GM19452 (cell line): ENCODE measurements at regions not wholly inside any gene's neighbourhood (a gene's known extent, or its start where the extent isn't known, plus 50 kb on each side); places are given as distances from the start of the nearest gene placed in this dataset.
"Not testable (repeated sequence)": the region's sequence is repeated elsewhere in the genome, so short reads cannot be mapped to it uniquely, and the experiment has no call there.

ENCODE experiments used
- ATAC-seq: cut with Tn5 transposase; IDR thresholded peaks from one replicate; pipeline ENCODE4 v1.9.1; 2021; ENCODE audit not compliant: unreplicated experiment

DNA sequence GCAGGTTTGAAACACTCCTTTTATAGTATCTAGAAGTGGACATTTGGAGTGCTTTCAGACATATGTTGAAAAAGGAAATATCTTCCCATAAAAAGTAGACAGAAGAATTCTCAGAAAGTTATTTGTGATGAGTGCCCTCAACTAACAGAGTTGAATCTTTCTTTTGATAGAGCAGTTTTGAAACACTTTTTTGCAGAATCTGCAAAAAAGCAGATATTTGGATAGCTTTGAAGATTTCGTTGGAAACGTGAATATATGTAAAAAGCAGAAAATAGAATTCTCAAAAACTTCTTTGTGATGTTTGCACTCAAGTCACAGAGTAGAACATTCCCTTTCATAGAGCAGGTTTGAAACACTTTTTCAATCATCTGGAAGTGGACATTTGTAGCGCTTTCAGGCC, 676.4 kb upstream of the ZNF337 start:
- ATAC-seq, result not testable (repeated sequence)

DNA sequence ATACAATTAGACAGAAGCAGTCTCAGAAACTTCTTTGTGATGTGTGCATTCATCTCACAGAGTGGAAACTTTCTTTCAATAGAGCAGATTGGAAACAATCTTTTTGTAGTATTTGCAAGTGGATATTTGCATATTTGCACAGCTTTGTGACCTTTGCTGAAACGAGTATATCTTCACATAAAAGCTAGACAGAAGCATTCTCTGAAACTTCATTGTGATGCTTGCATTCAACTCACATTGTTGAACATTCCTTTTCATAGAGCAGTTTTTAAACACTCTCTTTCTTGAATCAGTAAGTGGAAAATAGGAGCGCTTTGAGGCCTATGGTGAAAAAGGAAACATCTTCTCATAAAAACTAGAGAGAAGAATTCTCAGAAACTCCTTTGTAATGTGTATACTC, 657.9 kb upstream of the ZNF337 start:
- no peak for ATAC-seq

GRCh38 chr20:26347396-26347795, 650.7 kb upstream of the ZNF337 start:
- ATAC-seq, result no peak

- ATAC-seq, result not testable (repeated sequence)
These were observed 643.9 kb upstream of the ZNF337 start for GRCh38 chr20:26340460-26341065.

- no peak for ATAC-seq
These were observed 627.5 kb upstream of the ZNF337 start for GRCh38 chr20:26324177-26324576.

DNA sequence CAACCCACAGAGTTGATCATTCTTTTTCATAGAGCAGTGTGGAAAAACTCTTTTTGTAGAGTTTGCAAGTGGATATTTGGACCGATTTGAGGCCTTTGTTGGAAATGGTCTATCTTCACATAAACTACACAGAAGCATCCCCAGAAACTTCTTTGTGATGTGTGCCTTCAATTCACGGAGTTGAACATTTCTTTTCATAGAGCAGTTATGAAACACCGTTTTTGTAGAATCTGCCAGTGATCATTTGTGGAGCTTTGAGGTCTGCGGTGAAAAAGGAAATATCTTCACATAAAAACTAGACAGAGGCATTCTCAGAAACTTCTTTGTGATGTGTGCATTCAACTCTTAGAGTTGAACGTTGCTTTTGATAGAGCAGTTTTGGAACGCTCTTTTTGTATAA, 618.4 kb upstream of the ZNF337 start:
- no peak for ATAC-seq

- ATAC-seq, result not testable (repeated sequence)
These were observed 613.1 kb upstream of the ZNF337 start for GRCh38 chr20:26309720-26310119.

DNA sequence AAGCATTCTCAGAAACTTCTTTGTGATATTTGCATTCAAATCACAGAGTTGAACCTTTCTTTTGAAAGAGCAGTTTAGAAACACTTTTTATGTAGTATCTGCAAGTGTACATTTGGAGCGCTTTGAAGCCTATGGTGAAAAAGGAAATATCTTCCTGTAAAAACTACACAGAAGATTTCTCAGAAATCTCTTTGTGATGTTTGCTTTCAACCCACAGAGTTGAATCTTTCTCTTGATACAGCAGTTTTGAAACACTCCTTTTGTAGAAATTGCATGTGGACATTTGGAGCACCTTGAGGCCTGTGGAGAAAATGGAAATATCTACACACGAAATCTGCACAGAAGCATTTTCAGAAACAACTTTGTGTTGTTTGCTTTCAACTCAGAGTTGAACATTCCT, 612.3 kb upstream of the ZNF337 start:
- no peak for ATAC-seq

DNA sequence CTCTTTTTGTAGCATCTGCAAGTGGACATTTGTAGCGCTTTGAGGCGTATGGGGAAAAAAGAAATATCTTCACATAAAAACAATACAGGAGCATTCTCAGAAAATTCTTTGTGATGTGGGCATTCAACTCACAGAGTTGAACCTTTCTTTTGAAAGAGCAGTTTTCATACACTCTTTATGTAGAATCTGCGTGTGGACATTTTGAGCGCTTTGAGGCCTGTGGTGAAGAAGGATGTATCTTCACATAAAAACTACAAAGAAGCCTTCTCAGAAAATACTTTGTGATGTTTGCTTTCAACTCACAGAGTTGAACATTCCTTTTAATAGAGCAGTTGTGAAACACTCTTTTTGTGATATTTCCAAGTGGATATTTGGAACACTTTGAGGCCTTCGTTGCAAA, 598.4 kb upstream of the ZNF337 start:
- ATAC-seq, result no peak

- ATAC-seq, result not testable (repeated sequence)
These were observed 591.9 kb upstream of the ZNF337 start for GRCh38 chr20:26288379-26289061.

DNA sequence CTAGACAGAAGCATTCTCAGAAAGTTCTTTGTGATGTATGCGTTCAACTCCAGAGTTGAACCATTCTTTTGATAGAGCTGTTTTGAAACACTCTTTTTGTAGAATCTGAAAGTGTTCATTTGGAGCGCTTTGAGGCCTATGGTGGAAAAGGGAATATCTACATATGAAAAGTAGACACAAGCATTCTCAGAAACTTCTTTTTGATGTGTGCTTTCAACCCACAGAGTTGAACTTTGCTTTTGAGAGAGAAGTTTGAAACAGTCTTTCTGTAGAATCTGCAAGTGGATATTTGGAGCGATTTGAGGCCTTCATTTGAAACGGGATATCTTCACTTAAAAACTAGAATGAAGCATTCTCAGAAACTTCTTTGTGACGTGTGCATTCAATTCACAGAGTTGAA, 582.6 kb upstream of the ZNF337 start:
- ATAC-seq, result no peak

DNA sequence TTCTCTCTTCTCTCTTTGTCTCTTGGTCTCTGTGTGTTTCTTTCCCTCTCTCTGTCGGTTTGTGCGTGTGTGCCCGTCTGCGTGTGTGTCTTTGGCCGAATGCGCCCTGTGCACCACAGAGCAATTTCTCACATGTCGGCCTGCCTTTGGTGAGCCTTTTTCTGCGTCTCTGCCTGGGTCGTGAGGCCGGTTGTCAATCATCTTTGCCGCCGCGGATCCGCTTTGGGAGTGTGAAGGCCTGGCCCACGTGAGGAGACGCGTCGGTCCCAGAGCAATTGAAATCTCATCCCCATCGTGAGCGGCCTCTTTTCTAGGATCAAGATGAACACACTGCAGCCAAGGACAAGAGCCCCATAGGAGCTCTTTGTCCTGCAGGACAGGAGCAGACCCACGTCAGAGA, 580.7 kb upstream of the ZNF337 start:
- ATAC-seq, result no peak

DNA sequence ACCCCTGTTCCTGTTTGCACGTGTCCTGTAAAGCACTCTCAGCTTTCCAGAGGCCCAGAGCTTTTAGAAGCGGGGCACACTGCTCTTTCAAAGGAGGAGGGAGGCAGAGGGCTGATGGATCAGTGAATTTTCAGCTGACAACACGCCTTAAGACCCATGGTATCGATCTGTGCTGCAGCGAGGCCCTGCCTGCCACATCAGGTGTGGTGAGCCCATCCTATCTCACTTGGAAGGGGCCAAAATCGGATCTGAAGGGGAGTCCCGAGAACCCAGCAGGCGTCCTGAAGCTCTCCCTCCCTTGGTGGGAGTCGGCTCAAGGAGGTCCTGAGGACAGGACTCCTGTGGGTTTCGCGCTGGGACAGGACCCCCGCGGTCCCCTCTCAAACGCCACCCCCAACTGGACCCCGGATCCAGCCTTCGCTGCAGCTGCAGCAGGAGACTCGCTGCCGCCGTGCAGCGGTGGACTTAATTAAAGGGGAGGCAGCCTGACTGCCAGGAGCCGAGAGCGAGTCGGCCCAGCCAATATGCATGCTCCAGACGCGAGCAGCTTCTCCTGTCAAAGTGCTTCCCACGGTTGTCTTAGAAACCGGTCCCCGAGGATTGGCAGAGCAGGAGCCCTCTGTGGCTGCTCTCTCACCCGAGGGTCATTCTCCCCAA, 580.0 kb upstream of the ZNF337 start:
- no peak for ATAC-seq

DNA sequence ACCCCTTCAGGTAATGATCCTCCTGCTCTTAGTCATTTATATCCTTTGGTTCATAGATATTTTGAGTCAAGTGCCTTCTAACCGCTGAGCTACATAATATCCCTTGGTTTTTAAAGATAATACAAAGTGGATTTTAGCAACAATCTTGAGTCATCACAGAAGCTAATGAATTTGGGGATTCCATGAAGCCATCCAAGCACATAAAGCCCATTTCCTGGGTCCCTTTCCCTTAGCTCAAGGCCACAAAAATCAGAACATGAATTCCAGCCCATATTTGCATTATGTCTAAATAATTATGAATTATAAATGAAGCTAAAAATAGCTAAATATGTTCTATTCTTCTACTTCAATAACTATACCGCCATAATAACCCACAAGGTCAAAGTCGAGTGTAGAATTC, 572.1 kb upstream of the ZNF337 start:
- ATAC-seq, result not testable (repeated sequence)

DNA sequence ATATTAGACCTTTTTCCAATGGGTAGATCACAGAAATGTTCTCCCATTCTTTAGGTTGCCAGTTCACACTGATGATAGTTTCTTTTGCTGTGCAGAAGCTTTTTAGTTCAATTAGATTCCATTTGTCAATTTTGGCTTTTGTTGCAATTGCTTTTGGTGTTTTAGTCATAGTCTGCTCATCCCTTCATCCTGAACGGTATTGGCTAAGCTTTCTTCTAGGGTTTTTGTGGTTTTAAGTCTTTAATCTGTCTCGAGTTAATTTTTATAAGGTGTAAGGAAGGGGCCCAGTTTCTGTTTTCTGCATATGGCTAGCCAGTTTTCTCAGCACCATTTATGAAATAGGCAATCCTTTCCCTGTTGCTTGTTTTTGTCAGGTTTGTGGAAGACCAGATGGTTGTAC, 564.3 kb upstream of the ZNF337 start:
- ATAC-seq, result not testable (repeated sequence)

GRCh38 chr20:26252311-26252975, 555.8 kb upstream of the ZNF337 start:
- not testable (repeated sequence) for ATAC-seq

DNA sequence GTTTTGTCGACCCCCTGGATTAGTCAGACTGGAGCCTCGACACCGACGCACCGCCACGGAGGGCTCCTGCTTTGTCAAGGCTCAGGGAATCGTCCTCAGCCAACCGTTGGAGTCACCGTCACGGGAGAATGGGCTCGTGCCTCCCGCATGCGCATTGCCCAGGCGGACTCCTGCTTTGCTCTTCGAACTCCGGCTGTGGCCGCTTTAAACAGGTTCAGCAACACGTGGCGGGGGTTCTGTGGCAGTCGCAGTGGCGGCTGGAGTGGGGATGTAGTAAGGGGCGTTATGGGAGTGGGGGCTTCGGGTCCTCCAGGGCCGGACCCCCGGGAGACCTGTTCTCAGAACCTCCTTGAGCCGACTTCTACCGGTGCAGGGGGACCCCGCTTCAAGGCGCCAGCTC, 554.7 kb upstream of the ZNF337 start:
- ATAC-seq, result not testable (repeated sequence)

DNA sequence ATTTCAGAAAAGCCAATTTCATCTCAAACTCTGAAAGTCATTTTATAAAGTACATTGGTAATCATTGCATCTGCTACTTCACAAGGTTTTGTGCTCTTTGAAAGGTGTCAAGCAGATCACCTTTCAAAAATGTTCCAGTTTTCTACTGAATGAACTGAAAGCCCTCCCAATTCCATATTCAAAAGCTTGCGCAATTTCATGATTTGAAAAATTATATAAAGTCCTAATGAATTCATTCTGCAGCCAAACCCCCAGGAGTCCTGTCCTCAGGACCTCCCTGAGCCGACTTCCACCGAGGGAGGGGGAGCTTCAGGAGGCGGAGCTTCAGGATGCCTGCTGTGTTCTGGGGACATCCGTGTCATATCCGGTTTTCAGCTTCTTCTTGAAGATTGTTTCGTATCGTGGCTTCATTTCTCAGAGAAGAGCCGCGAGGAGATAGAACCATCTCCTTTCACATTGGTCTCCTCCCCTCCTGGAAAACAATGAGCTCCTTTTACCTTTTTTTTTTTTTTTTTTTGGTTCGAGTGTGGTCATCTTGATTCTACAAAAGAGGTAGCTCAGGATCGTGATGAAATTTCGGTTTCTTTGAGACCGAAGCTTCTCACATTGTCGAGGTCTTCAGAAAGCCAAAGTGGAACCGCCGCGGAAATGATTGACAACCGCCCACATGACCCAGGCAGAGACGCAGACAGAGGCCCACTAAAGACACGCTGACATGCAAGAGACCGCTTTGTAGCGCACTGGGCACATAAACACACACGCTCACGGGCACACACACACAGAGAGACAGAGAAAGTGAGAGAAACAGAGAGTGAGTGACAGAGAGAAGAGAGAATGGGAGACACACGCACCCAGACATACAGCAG, 553.8 kb upstream of the ZNF337 start:
- ATAC-seq, result not testable (repeated sequence)

DNA sequence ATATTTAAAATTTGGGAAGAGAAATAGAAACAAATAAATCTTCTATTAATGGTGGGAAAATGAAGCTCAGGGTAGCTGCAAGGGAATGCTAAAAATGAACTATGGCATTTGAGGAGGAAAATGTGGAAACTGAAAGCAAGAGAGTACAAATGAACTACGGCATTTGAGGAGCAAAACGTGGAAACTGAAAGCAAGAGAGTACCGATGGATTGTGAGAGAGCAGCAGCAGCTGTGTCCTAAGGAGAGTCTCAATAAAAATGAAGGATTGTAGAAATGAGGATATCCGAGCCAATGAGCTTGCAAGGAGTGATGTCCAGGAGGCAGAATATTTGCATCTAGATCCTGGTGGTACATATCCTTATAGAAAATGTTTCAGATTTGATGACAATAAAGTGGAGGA, 547.1 kb upstream of the ZNF337 start:
- no peak for ATAC-seq

DNA sequence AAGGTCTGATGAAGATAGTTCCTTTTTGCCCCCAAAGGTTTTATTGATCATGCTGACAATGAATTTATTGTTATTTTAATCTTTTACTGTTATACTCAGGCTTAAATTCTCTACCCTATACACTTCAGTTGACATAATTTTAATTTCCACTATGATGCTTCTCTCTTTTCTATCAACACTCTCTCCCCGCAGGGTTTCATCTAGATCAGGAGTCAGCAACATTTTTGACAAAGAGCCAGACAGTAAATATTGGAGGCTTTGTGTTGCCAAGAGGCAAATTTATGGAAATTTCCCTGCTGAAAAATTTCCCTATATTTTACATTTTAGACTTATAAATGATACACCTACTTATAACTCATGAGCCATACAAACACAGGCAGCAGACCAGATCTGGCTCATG, 524.0 kb upstream of the ZNF337 start:
- not testable (repeated sequence) for ATAC-seq

- ATAC-seq, result not testable (repeated sequence)
These were observed 522.9 kb upstream of the ZNF337 start for GRCh38 chr20:26219546-26219945.
